K562 (cell line): ENCODE measurements at regions not wholly inside any gene's neighbourhood (a gene's known extent, or its start where the extent isn't known, plus 50 kb on each side); places are given as distances from the start of the nearest gene placed in this dataset.

Source experiments
- BDP1 ChIP-seq: IDR thresholded peaks from 3 replicates; pipeline ENCODE4 v1.6.1; 2011; ENCODE audit not compliant: insufficient read length, insufficient read depth
- CCAR2 ChIP-seq: fragments of 200-400 bp; formaldehyde crosslinking; IDR thresholded peaks from 2 replicates; pipeline ENCODE4 v1.6.1; 2017; ENCODE audit warnings: mild to moderate bottlenecking, low read depth, low read length
- CHCHD3 ChIP-seq: fragments of 250-450 bp; sonication (Bioruptor Pico); IDR thresholded peaks from 2 replicates; pipeline ENCODE4 v2.1.2; 2022; ENCODE audit warnings: mild to moderate bottlenecking
- FOXJ3 ChIP-seq: sonication (generic); formaldehyde crosslinking; IDR thresholded peaks from 2 replicates; pipeline ENCODE4 v1.4.0; 2020; ENCODE audit warnings: mild to moderate bottlenecking, missing genetic modification reagents
- FOXM1 ChIP-seq, 2 experiments: fragments of 450-650 bp in 1 of 2; sonication (generic) in 1 of 2; formaldehyde crosslinking in 1 of 2; IDR thresholded peaks; 2 replicates each; pipeline versions ENCODE4 v1.6.1 to v1.9.0; 2017 to 2022; ENCODE audit warnings: low read depth in 2 of 2, mild to moderate bottlenecking in 2 of 2, missing genetic modification reagents in 1 of 2, moderate library complexity in 1 of 2
- L3MBTL2 ChIP-seq: fragments of 450-650 bp; IDR thresholded peaks from 2 replicates; pipeline ENCODE4 v1.6.1; 2016; ENCODE audit warnings: mild to moderate bottlenecking, moderate library complexity
- SMC3 ChIP-seq: conservative IDR thresholded peaks from 2 replicates; pipeline ENCODE4 v1.6.1; 2011; ENCODE audit warnings: low read depth, low read length, improper control_type of control experiment; ENCODE audit not compliant: insufficient read depth
- TEAD4 ChIP-seq, 2 experiments: sonication (generic) in 1 of 2; formaldehyde crosslinking in 1 of 2; IDR thresholded peaks; 2 replicates each; pipeline versions ENCODE4 v1.6.1 to v1.8.0; 2012 to 2022; ENCODE audit warnings: borderline replicate concordance in 1 of 2, inconsistent platforms in 1 of 2, low read length in 1 of 2, mild to moderate bottlenecking in 1 of 2, missing genetic modification reagents in 1 of 2
- ZC3H4 ChIP-seq: sonication (generic); formaldehyde crosslinking; IDR thresholded peaks from 2 replicates; pipeline ENCODE4 v1.9.0; 2021; ENCODE audit warnings: missing genetic modification reagents, borderline replicate concordance

- no peak for TF ChIP-seq L3MBTL2
- TF ChIP-seq SMC3: no peak
- no peak for TF ChIP-seq CHCHD3 (CRISPR knock-in tag)
- no peak for TF ChIP-seq FOXM1 (IDR thresholded peaks at IDR 0.05; ENCODE audit: low read depth)
- no peak for TF ChIP-seq FOXM1 (CRISPR knock-in tag; IDR thresholded peaks at IDR 0.05; ENCODE audit: low read depth)
- TF ChIP-seq CCAR2: no peak
- TF ChIP-seq TEAD4 (IDR thresholded peaks at IDR 0.05; ENCODE audit: low read length): no peak
- no peak for TF ChIP-seq TEAD4 (CRISPR knock-in tag; IDR thresholded peaks at IDR 0.05; ENCODE audit: borderline replicate concordance)
- TF ChIP-seq ZC3H4 (CRISPR knock-in tag): no peak
- TF ChIP-seq BDP1: no peak
- no peak for TF ChIP-seq FOXJ3 (CRISPR knock-in tag)
Observed at GRCh38 chr7:69363136-69363535, 235.1 kb upstream of the AUTS2 start.
